Mesenchymal stem cell (in vitro differentiated cells and primary cell): ENCODE measurements at regions not wholly inside any gene's neighbourhood (a gene's known extent, or its start where the extent isn't known, plus 50 kb on each side); places are given as distances from the start of the nearest gene placed in this dataset.

Experiments
- DNase-seq: peaks from one replicate; pipeline ENCODE4 v3.0.0-alpha.2; 2013
- H2AFZ ChIP-seq: one replicate; pipeline ENCODE4 v1.6.1; 2013; ENCODE audit warnings: low read depth, mild to moderate bottlenecking, control low read depth, inconsistent platforms, low read length, moderate library complexity
- H2AK5ac ChIP-seq: 2 replicates; pipeline ENCODE4 v1.6.1; 2013; ENCODE audit warnings: low read length, moderate library complexity, mild to moderate bottlenecking, inconsistent platforms; ENCODE audit not compliant: severe bottlenecking
- H2BK120ac ChIP-seq: one replicate; pipeline ENCODE4 v1.6.1; 2013; ENCODE audit warnings: low read depth, mild to moderate bottlenecking, inconsistent platforms, low read length, moderate library complexity
- H2BK12ac ChIP-seq, 2 experiments: one replicate each; pipeline ENCODE4 v1.6.1; 2013; ENCODE audit warnings: inconsistent platforms in 2 of 2, low read length in 2 of 2, mild to moderate bottlenecking in 2 of 2, moderate library complexity in 2 of 2, control low read depth in 1 of 2
- H2BK15ac ChIP-seq: one replicate; pipeline ENCODE4 v1.6.1; 2013; ENCODE audit warnings: mild to moderate bottlenecking, low read depth, inconsistent platforms; ENCODE audit not compliant: poor library complexity, severe bottlenecking
- H2BK5ac ChIP-seq: 2 replicates; pipeline ENCODE4 v1.6.1; 2013; ENCODE audit warnings: low read depth, mild to moderate bottlenecking, low read length, control low read depth, inconsistent platforms; ENCODE audit not compliant: poor library complexity, severe bottlenecking
- H3K14ac ChIP-seq, 2 experiments: one replicate each; pipeline ENCODE4 v1.6.1; 2013; ENCODE audit warnings: inconsistent platforms in 2 of 2, low read length in 2 of 2, control low read depth in 1 of 2, mild to moderate bottlenecking in 1 of 2, moderate library complexity in 1 of 2
- H3K18ac ChIP-seq, 2 experiments: one replicate each; pipeline ENCODE4 v1.6.1; 2013; ENCODE audit warnings: inconsistent platforms in 2 of 2, low read length in 2 of 2, control low read depth in 1 of 2, low read depth in 1 of 2, mild to moderate bottlenecking in 1 of 2
- H3K23ac ChIP-seq, 2 experiments: one replicate each; pipeline ENCODE4 v1.6.1; 2013; ENCODE audit warnings: inconsistent platforms in 2 of 2, low read length in 2 of 2, mild to moderate bottlenecking in 2 of 2, moderate library complexity in 2 of 2, control low read depth in 1 of 2
- H3K27ac ChIP-seq: 2 replicates; pipeline ENCODE4 v1.5.1; 2013; ENCODE audit warnings: mild to moderate bottlenecking, moderate library complexity, low read length, control low read depth, inconsistent platforms; ENCODE audit not compliant: poor library complexity, severe bottlenecking
- H3K27me3 ChIP-seq, 2 experiments: 2 replicates each; pipeline versions ENCODE4 v1.6.1 to v1.7.0; 2013; ENCODE audit warnings: low read length in 2 of 2, mild to moderate bottlenecking in 2 of 2, moderate library complexity in 2 of 2, control low read depth in 1 of 2, inconsistent platforms in 1 of 2; ENCODE audit not compliant: control insufficient read depth in 1 of 2, insufficient read depth in 1 of 2
- H3K36me3 ChIP-seq, 2 experiments: 2 replicates each; pipeline versions ENCODE4 v1.6.1 to v1.7.0; 2013; ENCODE audit warnings: low read length in 2 of 2, control low read depth in 1 of 2, inconsistent platforms in 1 of 2, low read depth in 1 of 2, mild to moderate bottlenecking in 1 of 2; ENCODE audit not compliant: insufficient read depth in 2 of 2, control insufficient read depth in 1 of 2
- H3K4ac ChIP-seq, 2 experiments: one replicate each; pipeline ENCODE4 v1.6.1; 2013; ENCODE audit warnings: inconsistent platforms in 2 of 2, low read length in 2 of 2, mild to moderate bottlenecking in 2 of 2, moderate library complexity in 2 of 2, control low read depth in 1 of 2, low read depth in 1 of 2
- H3K4me1 ChIP-seq: 2 replicates; pipeline ENCODE4 v1.6.1; 2013; ENCODE audit warnings: low read depth, low read length, control low read depth; ENCODE audit not compliant: control insufficient read depth, insufficient read depth
- H3K4me2 ChIP-seq: 2 replicates; pipeline ENCODE4 v1.6.1; 2013; ENCODE audit warnings: low read length, mild to moderate bottlenecking, inconsistent platforms; ENCODE audit not compliant: poor library complexity, severe bottlenecking
- H3K4me3 ChIP-seq, 2 experiments: 2 replicates each; pipeline versions ENCODE4 v1.5.1 to v1.7.0; 2013; ENCODE audit warnings: low read length in 2 of 2, mild to moderate bottlenecking in 2 of 2, control low read depth in 1 of 2, low read depth in 1 of 2; ENCODE audit not compliant: insufficient read depth in 1 of 2
- H3K79me1 ChIP-seq: replicated peaks from 2 replicates; pipeline ENCODE4 v1.6.1; 2013; ENCODE audit warnings: mild to moderate bottlenecking, control low read depth, low read length, inconsistent platforms; ENCODE audit not compliant: poor library complexity, severe bottlenecking
- H3K9ac ChIP-seq: 2 replicates; pipeline ENCODE4 v1.7.0; 2013; ENCODE audit warnings: mild to moderate bottlenecking, low read length, moderate library complexity
- H3K9me3 ChIP-seq: 2 replicates; pipeline ENCODE4 v1.7.0; 2013; ENCODE audit warnings: mild to moderate bottlenecking, low read length; ENCODE audit not compliant: control insufficient read depth
- H4K8ac ChIP-seq: one replicate; pipeline ENCODE4 v1.6.1; 2013; ENCODE audit warnings: inconsistent platforms, mild to moderate bottlenecking, low read length, moderate library complexity
- H4K91ac ChIP-seq: one replicate; pipeline ENCODE4 v1.6.1; 2013; ENCODE audit warnings: mild to moderate bottlenecking, low read length, inconsistent platforms
- WGBS: methylation state at CpG from one replicate; pipeline ENCODE4 v1.1.7; 2013; ENCODE audit warnings: mixed read lengths; 5-methylcytosine and 5-hydroxymethylcytosine counted together

DNA sequence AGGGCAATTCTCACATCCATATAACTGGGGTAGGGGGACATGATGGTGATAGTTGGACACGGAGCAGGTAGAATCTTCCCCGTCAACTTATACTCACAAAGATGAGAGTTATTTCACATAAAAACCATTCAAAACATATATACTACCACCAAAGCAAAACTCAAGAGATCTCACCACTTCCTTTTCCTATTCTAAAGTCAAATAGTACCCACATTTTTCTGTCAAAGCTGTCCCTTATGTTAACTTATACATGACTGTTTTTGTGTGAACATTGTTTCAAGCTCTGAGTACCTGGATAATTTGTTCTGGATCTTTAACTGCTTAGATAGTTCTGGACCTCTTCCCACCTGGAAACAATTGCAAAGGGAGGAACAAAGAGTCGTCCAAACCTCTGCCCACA lies 95.5 kb upstream of the MAN2A1 start:
- H2BK12ac ChIP-seq = no peak overlapping the region
- H3K4ac ChIP-seq = no peak overlapping the region
- no peaks in the 10 kb centered on the region for H3K79me1 ChIP-seq
- no peak overlapping the region for H4K8ac ChIP-seq
- no peak overlapping the region for H3K23ac ChIP-seq
- no peaks in the 10 kb centered on the region for H3K9me3 ChIP-seq
- H3K27me3 ChIP-seq = no peaks in the 10 kb centered on the region
- no peak overlapping the region for H3K4me3 ChIP-seq
- H4K91ac ChIP-seq = no peak overlapping the region
- no peak for DNase-seq
- H3K18ac ChIP-seq = no peak overlapping the region
- H3K4me1 ChIP-seq = no peaks in the 10 kb centered on the region
- no peak overlapping the region for H2BK120ac ChIP-seq
- 82% methylated on average over 3 of the region's 3 CpGs for whole genome bisulfite sequencing
- H3K9ac ChIP-seq = no peak overlapping the region
- no peak overlapping the region for H3K4me2 ChIP-seq
- no peak overlapping the region for H3K14ac ChIP-seq
- H2BK15ac ChIP-seq = no peak overlapping the region
- no peak overlapping the region for H3K27ac ChIP-seq
- no peaks in the 10 kb centered on the region for H3K36me3 ChIP-seq
- no peak overlapping the region for H2AFZ ChIP-seq
- H2BK5ac ChIP-seq = no peak overlapping the region
- H2AK5ac ChIP-seq = no peak overlapping the region

- Histone ChIP-seq H3K9me3 (no peaks in the 10 kb centered on the region), H3K23ac (no peak overlapping the region), H3K27ac (no peak overlapping the region), H3K9ac (no peak overlapping the region), H3K27me3 (no peaks in the 10 kb centered on the region), H2BK5ac (no peak overlapping the region), H3K14ac (no peak overlapping the region), H3K4ac (no peak overlapping the region), H3K79me1 (no peaks in the 10 kb centered on the region), H2BK120ac (no peak overlapping the region), H3K4me2 (no peak overlapping the region), H2BK12ac (no peak overlapping the region), H2BK15ac (no peak overlapping the region), H4K91ac (no peak overlapping the region), H3K36me3 (no peaks in the 10 kb centered on the region), H3K18ac (no peak overlapping the region), H3K4me3 (no peak overlapping the region), H2AFZ (no peak overlapping the region), H3K4me1 (no peaks in the 10 kb centered on the region), H4K8ac (no peak overlapping the region), H2AK5ac (no peak overlapping the region)
- no peak for DNase-seq
- WGBS = 91% methylated on average over 2 of the region's 3 CpGs
Measured at GRCh38 chr5:109590799-109591198, 98.9 kb upstream of the MAN2A1 start.

DNA sequence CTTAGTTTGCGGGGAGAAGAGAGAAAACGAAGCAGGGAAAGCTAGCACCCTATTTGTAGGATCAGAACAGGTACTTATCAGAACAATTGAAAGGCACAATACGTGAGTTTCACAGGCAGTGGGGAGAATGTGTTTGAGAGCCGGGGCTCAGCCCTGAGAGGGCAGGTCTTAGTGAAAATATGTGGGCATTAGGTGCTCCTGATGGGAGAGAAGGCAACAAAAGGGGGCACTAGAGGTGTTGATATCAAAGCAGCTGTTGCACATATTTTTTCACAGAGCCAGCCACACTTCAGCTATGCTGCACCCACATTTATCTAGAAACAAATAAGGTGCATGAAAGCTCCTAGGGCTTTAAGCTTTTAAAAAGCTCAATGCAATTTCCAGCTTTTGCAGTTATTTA lies 99.7 kb upstream of the MAN2A1 start:
- Histone ChIP-seq H3K14ac (no peak overlapping the region), H4K91ac (no peak overlapping the region), H3K4me3 (no peak overlapping the region), H2BK12ac (no peak overlapping the region), H4K8ac (no peak overlapping the region), H3K4me1 (no peaks in the 10 kb centered on the region), H3K27ac (no peak overlapping the region), H2BK120ac (no peak overlapping the region), H3K18ac (no peak overlapping the region), H3K23ac (no peak overlapping the region), H3K4me2 (no peak overlapping the region), H3K9me3 (no peaks in the 10 kb centered on the region), H3K9ac (no peak overlapping the region), H3K27me3 (no peaks in the 10 kb centered on the region), H3K36me3 (no peaks in the 10 kb centered on the region), H3K79me1 (no peaks in the 10 kb centered on the region), H2AFZ (no peak overlapping the region), H2BK15ac (no peak overlapping the region), H2BK5ac (no peak overlapping the region), H3K4ac (no peak overlapping the region), H2AK5ac (no peak overlapping the region)
- WGBS = 96% methylated on average over 4 of the region's 4 CpGs
- no peak for DNase-seq

- Histone ChIP-seq H4K91ac (no peak overlapping the region), H3K14ac (no peak overlapping the region), H2BK5ac (no peak overlapping the region), H3K27me3 (no peaks in the 10 kb centered on the region), H3K18ac (no peak overlapping the region), H3K9ac (no peak overlapping the region), H3K4me3 (no peak overlapping the region), H3K23ac (no peak overlapping the region), H2AFZ (no peak overlapping the region), H3K79me1 (no peaks in the 10 kb centered on the region), H2BK12ac (no peak overlapping the region), H2AK5ac (no peak overlapping the region), H2BK15ac (no peak overlapping the region), H3K4me2 (no peak overlapping the region), H3K27ac (no peak overlapping the region), H3K9me3 (no peaks in the 10 kb centered on the region), H3K36me3 (no peaks in the 10 kb centered on the region), H4K8ac (no peak overlapping the region), H3K4ac (no peak overlapping the region), H3K4me1 (no peaks in the 10 kb centered on the region), H2BK120ac (no peak overlapping the region)
- no peak for DNase-seq
- WGBS = 96% methylated on average over 5 of the region's 5 CpGs
Measured at GRCh38 chr5:109589239-109589638, 100.5 kb upstream of the MAN2A1 start.
